ENCODE measurements at regions not wholly inside any gene's neighbourhood (a gene's known extent, or its start where the extent isn't known, plus 50 kb on each side); places are given as distances from the start of the nearest gene placed in this dataset.

GRCh38 chr16:6932871-6933385 is 399.7 kb upstream of the RBFOX1 start:
- no peak for DNase-seq (ENCODE audit: low spot score)

- DNase-seq (ENCODE audit: low spot score) = no peak
Observed at GRCh38 chr16:6929868-6930267, 402.8 kb upstream of the RBFOX1 start.

DNA sequence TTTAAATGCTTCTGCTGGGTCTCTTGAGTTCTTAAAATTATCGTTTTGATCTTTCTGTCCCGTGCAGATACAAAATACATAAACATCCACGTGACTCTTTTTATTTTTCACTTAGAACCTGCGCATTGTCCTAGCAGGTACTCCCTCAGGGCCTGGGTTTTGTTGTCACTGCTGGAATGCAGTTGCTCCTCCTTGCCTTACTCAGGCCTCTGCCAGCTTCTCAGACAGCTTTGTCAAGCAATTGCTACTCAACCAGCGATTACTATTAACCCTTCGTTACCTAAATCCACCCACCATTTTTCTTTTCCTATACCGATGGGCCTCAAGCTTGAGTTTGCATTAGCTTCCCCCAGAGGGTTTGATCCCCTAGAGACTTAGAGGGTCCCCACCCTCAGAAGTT is 405.9 kb upstream of the RBFOX1 start:
- no peak for DNase-seq (ENCODE audit: low spot score)

DNA sequence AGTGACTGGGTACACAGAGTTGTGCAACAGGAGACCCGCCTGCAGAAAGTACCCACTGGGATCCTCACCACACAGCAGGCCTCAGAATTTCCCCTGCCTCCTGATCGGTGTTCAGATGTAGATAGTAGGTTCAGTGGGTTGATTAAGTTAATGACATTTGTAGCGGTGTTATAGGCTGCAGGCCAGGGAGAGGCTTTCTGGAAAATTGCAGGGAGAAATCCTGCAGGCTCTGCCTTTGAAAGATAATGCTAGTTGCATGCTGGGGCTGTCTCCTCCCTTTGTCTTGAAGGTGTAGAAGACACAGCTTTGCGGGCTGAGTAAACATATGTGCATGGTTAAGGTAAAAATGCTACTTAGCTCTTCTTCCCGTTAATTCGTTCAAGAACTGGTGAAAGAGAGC is 406.3 kb upstream of the RBFOX1 start:
- no peak for DNase-seq (ENCODE audit: low spot score)

- DNase-seq (ENCODE audit: low spot score) = no peak
Observed at GRCh38 chr16:6918646-6919045, 414.0 kb upstream of the RBFOX1 start.

- DNase-seq (ENCODE audit: low spot score) = no peak
Observed at GRCh38 chr16:6916946-6917345, 415.7 kb upstream of the RBFOX1 start.

DNA sequence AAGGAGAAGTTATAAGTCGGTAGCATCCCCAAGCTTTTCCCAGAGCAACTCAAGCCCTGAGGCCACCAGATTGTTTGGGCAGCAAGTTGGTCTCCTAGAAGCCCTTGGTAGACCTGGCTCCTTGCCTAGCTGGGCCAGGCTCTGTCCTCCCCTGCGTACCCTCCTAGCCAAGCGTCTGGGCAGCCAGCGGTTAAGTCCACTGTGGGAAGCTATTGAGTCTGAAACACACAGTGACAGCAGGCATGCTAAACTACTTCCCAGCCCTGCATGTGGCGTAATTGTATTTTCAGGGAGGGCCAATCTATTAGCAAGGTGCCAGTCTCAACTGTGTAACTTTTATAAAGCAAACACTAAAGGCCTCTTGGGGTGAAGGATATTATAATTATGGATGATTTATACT is 419.1 kb upstream of the RBFOX1 start:
- no peak for DNase-seq (ENCODE audit: low spot score)

DNA sequence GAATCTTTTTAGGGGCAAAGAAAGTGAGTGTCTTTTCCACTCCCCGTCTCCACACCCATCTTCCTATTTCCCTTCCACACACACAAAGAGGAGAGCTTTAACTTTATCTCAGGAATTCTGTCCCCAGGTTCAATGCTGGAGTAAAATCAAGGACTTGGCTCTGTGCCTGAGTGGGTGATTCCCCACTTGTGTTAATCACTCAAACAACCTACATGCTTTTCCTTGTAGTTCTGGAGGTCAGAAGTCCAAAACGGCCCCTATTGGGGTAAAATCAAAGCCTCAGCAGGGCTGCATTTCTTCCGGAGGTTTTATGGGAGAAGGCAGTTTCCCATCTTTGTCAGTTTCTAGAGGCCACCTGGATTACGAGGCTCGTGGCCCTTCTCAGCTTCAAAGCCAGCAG is 422.3 kb upstream of the RBFOX1 start:
- no peak for DNase-seq (ENCODE audit: low spot score)

DNA sequence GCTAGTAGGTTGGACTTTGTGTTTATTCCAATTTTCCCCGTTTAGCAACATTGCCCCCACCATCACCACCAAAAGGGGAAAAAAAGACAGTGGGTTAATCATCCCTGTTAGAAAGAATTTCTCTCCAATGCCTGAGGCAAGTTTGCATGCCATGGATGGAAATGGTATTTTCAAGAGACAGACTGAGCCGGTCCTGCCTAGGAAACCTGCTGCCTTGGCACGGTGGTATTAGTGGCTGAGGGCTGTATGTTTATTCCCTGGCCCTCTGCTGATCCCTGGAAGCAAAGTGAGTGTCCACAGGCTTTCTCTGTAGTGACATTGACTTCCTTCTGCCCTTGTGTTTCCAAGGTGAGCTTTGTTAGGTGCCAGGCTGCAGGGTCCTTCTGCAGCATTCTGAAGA is 427.0 kb upstream of the RBFOX1 start:
- no peak for DNase-seq (ENCODE audit: low spot score)

DNA sequence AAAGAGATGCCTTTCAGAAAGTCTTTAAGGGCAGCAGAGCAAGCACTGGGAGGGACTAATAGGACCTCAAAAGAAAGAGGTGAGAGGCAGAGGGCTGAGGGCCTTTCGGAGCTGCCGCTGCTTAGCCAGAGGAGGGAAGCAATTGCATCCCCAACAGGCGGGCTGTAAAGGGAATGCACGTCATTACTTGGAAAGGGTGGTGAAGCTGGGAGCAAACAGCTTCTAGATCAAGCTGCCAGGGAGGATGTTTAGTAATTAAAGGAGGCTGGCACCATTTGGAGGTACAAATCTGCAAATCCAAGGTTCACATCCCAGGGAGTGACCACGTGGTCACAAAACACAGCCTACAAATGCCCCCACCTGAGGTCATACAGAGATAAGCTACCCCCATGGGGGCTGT is 429.0 kb upstream of the RBFOX1 start:
- no peak for DNase-seq (ENCODE audit: low spot score)

- DNase-seq (ENCODE audit: low spot score) = no peak
Observed at GRCh38 chr16:6898896-6899295, 433.7 kb upstream of the RBFOX1 start.

- DNase-seq (ENCODE audit: low spot score) = no peak
Observed at GRCh38 chr16:6897876-6898485, 434.7 kb upstream of the RBFOX1 start.

GRCh38 chr16:6892966-6893365 is 439.7 kb upstream of the RBFOX1 start:
- DNase-seq (ENCODE audit: low spot score) = no peak

DNA sequence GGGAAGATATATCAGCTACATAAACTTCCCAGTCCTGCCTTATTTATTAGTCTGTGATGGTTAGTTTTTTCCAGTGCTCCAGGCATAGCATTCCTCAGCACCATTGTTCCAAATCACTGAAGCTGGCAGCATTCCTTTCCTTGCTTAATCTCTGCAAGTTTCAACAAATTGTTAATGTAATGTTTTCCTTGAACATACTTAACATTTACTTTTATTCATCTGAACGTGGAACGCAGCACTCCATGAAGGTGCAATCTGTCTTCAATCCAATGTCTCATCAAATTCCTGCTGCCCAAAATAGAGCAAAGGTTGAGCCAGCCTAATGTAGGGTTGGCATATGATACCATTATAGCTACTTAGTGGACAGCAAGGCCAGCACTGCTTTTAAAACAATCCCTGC is 441.1 kb upstream of the RBFOX1 start:
- no peak for DNase-seq (ENCODE audit: low spot score)

- DNase-seq (ENCODE audit: low spot score) = no peak
Observed at GRCh38 chr16:6888531-6888930, 444.1 kb upstream of the RBFOX1 start.

GRCh38 chr16:6884002-6884401 is 448.6 kb upstream of the RBFOX1 start:
- DNase-seq (ENCODE audit: low spot score) = no peak

DNA sequence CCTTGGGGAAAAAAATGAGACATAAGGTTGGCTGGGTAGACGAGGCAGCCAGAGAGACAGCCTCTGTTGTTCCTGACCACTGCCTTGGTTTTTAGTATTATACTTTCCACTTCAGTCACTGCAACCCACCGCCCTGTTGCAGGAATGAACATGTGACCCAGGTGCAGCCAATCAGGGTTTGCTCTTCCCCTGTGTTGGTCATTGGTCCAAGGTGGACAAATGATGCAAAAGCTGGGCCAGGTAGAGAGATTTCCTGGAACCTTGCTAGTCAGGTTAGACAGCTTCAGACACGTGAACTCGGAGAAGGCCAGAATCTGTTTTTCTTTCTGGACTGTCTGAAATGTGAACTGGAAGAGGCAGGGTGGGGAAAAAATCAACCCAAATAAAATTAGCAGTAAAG is 452.4 kb upstream of the RBFOX1 start:
- no peak for DNase-seq (ENCODE audit: low spot score)

- no peak for DNase-seq (ENCODE audit: low spot score)
Observed at GRCh38 chr16:6864671-6865070, 468.0 kb upstream of the RBFOX1 start.

- no peak for DNase-seq (ENCODE audit: low spot score)
Observed at GRCh38 chr16:6864244-6864643, 468.4 kb upstream of the RBFOX1 start.

DNA sequence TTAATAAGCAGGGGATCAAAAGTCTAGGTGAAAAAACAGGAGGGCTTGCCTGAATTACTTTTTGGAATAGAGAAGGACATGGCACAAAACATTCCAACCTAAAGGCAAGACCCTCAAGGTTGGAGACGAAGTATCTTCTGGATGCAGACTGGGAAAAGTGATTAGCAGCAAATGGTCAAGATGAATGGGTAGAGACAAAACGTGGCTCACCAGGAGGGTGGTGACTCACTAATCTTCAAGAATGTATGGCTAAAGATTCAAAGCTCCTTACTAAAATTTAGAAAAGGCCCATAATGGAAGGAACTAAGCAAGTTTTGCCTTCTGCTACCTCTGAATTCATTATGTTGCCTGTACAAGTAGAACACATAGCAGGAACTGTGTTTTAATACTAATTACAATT is 469.5 kb upstream of the RBFOX1 start:
- DNase-seq (ENCODE audit: low spot score) = no peak

- no peak for DNase-seq (ENCODE audit: low spot score)
Observed at GRCh38 chr16:6861815-6862477, 470.7 kb upstream of the RBFOX1 start.

DNA sequence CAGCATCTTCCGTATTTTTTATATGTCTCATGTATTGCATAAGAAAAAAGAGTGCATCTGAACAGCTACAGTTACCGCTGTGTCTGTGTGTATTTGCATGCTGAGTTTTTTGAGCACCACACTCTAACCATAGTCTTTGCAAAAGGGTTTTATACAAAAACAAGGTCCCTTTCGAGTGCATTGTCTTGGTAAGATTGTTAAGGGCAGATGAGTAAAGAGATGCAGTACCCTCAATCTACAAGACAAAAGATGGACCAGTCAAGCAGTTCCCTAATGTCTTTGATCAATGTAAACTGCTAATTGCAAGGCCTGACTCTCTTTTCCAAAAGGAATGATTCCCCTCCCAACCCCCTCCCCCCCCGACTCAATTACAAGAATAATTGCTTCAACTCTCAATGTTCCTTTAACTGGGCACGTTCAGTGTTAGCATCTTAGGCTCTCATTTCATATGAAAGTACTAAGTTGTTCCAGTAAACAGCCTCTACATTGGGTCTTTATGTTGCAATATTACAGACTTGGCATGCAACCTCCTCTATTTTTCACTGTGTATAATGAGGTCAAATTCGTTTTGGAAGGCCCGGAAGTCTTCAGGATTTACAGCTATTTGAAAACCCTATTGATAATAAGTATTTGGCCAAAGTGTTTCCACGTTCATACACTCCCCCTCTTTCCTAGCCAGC is 471.4 kb upstream of the RBFOX1 start:
- DNase-seq (ENCODE audit: low spot score) = no peak

GRCh38 chr16:6857575-6857974 is 475.1 kb upstream of the RBFOX1 start:
- DNase-seq (ENCODE audit: low spot score) = no peak
